HCT116 (cell line): ENCODE measurements at regions not wholly inside any gene's neighbourhood (a gene's known extent, or its start where the extent isn't known, plus 50 kb on each side); places are given as distances from the start of the nearest gene placed in this dataset.

Experiments
- POLR2AphosphoS5 ChIP-seq: IDR thresholded peaks from 2 replicates; pipeline ENCODE4 v1.6.1; 2011; ENCODE audit warnings: mild to moderate bottlenecking, low read depth, low read length, moderate library complexity
- RAD21 ChIP-seq: IDR thresholded peaks from 2 replicates; pipeline ENCODE4 v1.6.1; 2012; ENCODE audit warnings: low read depth, mild to moderate bottlenecking
- TF ChIP-seq, protein P1 (sequence below), 3 experiments: fragments of 200-600 bp in 1 of 3; sonication (generic) in 1 of 3; IDR thresholded peaks in 2 of 3; conservative IDR thresholded peaks in 1 of 3; 2 replicates each; pipeline ENCODE4 v1.5.1; 2012 to 2017; ENCODE audit warnings: low read depth in 2 of 3, low read length in 2 of 3, antibody characterized with exemption in 1 of 3, borderline replicate concordance in 1 of 3, control low read depth in 1 of 3, mild to moderate bottlenecking in 1 of 3, mixed read lengths in 1 of 3, mixed run types in 1 of 3, moderate library complexity in 1 of 3; ENCODE audit not compliant: insufficient read depth in 1 of 3

DNA sequence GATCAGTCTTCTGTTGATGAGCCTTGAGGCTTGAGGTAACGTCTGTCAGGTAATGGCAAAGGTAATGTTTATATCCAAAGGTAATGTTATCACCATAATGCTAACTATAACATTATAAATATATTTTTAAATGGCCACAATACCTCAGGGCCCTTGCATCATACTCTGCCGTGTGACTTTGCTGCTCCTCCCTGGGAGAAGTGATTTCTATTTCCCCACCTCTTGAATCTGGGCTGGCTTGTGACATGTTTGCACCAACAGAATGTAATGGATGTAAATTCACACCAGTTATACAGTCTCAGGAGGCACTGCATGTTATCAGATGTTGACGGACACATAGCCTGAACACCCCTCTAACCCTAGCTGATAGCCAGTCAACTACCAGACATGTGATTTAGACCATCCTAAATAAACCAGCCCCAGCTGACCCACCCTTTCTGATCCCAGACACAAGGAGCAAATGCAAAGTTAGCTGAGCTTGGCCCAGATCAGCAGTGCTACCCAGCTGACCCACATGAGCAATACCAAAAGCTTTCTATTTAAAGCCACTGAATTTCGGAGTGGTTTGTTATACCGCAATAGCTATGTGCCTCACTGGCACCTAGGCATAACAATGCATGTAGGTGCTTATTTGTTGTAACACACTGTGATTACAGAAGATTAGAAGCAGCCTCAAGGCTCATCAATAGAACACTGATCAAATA is 93.8 kb upstream of the SIRPA start:
- TF ChIP-seq RAD21 (no peak), POLR2AphosphoS5 (no peak)
- TF ChIP-seq, protein P1, sequence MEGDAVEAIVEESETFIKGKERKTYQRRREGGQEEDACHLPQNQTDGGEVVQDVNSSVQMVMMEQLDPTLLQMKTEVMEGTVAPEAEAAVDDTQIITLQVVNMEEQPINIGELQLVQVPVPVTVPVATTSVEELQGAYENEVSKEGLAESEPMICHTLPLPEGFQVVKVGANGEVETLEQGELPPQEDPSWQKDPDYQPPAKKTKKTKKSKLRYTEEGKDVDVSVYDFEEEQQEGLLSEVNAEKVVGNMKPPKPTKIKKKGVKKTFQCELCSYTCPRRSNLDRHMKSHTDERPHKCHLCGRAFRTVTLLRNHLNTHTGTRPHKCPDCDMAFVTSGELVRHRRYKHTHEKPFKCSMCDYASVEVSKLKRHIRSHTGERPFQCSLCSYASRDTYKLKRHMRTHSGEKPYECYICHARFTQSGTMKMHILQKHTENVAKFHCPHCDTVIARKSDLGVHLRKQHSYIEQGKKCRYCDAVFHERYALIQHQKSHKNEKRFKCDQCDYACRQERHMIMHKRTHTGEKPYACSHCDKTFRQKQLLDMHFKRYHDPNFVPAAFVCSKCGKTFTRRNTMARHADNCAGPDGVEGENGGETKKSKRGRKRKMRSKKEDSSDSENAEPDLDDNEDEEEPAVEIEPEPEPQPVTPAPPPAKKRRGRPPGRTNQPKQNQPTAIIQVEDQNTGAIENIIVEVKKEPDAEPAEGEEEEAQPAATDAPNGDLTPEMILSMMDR (IDR thresholded peaks at IDR 0.05 in 2 of 3, conservative IDR thresholded peaks at IDR 0.05 in 1 of 3; ENCODE audit: borderline replicate concordance in 1 of 3, insufficient read depth in 1 of 3, low read depth in 2 of 3, low read length in 2 of 3), result no peak
